GM10266 (cell line): ENCODE measurements at regions not wholly inside any gene's neighbourhood (a gene's known extent, or its start where the extent isn't known, plus 50 kb on each side); places are given as distances from the start of the nearest gene placed in this dataset.

ENCODE experiments used
- DNase-seq: peaks from one replicate; pipeline ENCODE4 v3.0.0; 2012; ENCODE audit errors: extremely low spot score
- TF ChIP-seq, protein P1 (sequence below): IDR thresholded peaks from 2 replicates; pipeline ENCODE4 v1.5.1; 2012; ENCODE audit warnings: mild to moderate bottlenecking, low read depth; ENCODE audit not compliant: control insufficient read depth, insufficient read depth; ENCODE audit errors: missing control alignments

DNA sequence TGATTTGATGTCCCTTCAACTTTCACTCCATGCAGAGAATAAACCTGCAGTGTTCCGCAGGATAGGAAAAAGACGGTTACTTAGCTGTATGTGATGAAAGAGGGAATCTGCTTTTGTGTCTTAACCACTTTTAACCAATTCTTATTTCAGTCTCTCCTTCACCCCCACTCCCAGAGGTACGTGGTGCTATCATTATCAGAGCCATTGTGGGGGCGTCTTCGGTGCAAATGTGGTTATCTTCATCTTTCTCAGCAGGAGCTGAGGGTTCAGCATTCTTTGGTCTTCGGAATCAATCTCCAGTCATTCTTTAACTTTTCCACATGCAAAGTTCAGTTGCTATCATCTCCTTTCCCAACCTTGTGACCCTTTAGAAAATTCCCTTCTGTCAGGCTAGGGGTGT is 219.9 kb upstream of the LYZL1 start:
- TF ChIP-seq, protein P1, sequence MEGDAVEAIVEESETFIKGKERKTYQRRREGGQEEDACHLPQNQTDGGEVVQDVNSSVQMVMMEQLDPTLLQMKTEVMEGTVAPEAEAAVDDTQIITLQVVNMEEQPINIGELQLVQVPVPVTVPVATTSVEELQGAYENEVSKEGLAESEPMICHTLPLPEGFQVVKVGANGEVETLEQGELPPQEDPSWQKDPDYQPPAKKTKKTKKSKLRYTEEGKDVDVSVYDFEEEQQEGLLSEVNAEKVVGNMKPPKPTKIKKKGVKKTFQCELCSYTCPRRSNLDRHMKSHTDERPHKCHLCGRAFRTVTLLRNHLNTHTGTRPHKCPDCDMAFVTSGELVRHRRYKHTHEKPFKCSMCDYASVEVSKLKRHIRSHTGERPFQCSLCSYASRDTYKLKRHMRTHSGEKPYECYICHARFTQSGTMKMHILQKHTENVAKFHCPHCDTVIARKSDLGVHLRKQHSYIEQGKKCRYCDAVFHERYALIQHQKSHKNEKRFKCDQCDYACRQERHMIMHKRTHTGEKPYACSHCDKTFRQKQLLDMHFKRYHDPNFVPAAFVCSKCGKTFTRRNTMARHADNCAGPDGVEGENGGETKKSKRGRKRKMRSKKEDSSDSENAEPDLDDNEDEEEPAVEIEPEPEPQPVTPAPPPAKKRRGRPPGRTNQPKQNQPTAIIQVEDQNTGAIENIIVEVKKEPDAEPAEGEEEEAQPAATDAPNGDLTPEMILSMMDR = no peak
- no peak for DNase-seq

DNA sequence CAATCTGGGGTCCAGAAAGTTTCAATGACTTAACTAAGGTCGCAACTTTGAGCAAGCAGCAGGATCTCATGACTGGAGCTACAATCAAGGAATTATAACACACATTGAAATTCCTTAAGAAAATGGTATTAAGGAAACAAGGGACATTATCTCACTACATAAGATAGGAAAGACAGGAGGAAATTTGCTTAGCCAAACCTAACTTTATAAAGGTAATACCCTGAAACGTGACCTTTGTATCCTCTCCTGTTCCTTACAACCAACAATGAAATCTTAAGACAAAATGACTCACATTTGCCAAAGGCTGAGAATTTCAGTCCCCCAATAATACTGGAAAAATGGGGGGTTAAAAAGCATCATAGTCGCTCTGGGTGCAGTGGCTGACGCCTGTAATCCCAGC is 218.9 kb upstream of the LYZL1 start:
- no peak for DNase-seq
- TF ChIP-seq, protein P1 = no peak

DNA sequence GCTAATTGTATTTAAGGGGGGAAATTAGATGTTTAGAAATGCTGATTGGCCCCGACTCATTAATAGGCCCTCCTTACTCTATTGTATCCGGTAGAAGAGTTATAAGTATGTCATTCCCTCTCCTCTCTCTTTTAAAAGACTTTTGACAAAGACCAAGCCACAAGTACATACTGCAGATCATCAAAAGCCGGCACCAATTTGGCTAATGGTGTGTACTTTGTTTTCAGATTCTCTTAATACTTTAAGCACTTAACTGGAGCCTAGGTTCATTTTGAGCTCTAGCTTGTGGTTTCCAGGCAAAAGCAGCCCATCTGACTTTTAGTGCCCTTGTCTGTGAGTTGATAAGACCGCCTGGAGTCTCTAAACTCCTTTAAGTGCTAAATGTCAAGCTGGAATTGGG is 210.0 kb upstream of the LYZL1 start:
- no peak for DNase-seq
- TF ChIP-seq, protein P1 = no peak

DNA sequence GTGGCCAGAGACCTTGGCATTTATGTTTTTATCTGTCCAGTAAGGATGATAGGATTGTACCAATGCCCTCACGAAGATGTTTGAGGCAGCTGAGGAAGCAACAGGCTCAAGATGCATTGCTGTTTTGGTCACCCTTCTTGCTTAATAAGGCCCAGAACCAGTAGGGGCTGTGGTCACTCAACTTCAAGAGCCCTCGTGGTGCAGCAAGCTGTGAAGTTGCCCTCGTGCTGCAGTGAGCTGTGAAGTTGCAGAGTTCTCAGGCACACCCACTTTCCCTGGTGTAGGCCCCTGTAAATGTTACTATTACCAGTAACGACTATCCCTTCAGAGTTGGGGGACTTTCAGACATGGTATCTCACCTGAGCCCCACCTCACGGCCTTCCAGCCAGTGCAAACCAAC is 207.6 kb upstream of the LYZL1 start:
- TF ChIP-seq, protein P1 = no peak
- no peak for DNase-seq

DNA sequence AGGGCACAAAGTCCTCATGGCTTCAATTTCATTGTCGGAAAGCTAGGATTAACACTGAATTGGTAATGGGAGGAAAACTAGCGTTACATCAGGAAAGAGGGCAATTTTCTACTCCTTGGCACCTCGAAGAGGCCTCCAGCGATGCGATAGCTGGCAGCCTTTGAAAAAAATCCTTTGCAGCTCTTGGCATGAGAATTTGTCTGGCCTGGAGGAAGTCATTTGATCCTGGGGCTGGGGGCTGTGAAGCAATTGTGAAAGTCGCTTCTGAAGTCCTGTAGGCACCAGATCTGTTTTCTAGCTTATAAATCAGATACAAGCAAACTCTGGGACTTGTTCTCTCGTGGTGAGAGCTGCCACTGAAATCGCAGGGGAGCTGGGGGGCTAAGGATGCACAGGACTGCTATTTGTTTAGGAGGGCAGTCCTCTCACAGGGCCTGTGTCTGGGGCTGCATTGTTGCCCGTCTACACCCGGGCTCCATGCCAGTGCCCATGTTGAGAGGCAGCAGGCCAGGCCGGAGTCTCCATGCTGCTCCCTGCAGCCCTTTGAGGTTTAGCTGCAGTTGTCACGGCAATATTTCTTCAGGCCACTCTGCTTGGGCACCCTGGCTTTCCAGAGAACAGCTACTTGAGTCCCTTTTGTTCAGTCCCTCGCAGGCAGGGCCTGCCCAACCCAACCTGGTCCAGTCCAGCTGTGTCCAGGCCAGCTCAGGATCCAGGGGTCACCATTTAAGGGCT is 206.8 kb upstream of the LYZL1 start:
- TF ChIP-seq, protein P1 = no peak
- no peak for DNase-seq

DNA sequence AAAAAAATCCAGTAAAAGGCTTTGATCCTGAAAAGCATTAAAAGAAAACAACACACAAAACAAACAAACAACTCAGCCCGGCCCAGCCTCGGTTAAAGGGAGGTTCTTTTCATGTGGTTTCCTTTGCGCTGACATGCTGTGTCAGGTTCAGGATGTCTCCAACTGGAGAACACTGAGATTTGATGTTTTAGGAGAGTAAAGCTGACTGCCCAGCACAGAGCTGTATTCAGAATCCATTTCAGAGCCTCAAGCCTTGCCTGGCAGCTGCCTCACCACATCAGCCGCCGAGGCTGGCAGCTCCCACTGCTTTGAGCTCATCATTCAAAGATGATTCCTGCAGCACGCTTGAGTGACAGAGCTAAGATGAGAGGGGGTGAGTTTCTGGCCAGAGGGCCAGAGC is 205.8 kb upstream of the LYZL1 start:
- no peak for DNase-seq
- TF ChIP-seq, protein P1 = no peak

DNA sequence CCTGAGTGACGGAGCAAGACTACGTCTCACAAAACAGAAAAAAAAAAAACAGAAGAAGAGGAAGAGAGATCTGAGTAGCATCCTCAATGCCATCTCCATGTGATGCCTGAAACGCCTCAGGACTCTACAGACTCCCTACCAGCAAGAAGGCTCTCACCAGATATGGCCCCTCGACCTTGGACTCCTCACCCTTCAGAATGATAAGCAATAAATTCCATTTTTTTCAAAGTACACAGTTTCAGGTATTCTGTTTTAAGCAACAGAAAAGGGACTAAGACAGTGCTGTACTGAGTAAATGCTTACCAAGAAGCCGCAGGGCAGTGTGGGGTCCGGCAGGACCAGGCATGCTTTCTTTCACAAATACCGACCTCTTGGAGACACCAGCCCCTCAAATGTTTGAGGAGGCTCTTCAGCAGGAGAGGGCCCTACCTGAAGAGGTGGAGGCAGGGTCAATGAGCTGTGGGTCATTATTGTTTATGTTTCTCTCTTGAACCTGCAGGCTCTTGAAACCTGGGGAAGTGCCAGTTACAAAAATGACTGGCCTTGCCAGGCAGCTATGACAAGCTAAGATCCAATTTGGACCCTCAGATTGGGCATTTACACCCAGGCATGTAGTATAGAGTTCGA is 204.1 kb upstream of the LYZL1 start:
- TF ChIP-seq, protein P1 = no peak
- DNase-seq = no peak
